Skin epidermis (tissue), 12 donors: ENCODE measurements at regions not wholly inside any gene's neighbourhood (a gene's known extent, or its start where the extent isn't known, plus 50 kb on each side); places are given as distances from the start of the nearest gene placed in this dataset.
"Not testable (repeated sequence)": the region's sequence is repeated elsewhere in the genome, so short reads cannot be mapped to it uniquely, and the experiment has no call there.

Experiments used
- H3K27ac ChIP-seq, 21 experiments: fragments of 200-600 bp; sonication (generic) in 11 of 21; one replicate each; pipeline ENCODE4 v1.5.0; 2020; ENCODE audit warnings: mild to moderate bottlenecking in 3 of 21, inconsistent platforms in 2 of 21, moderate library complexity in 2 of 21
- H3K4me3 ChIP-seq, 7 experiments: fragments of 200-600 bp; sonication (generic) in 2 of 7; one replicate each; pipeline ENCODE4 v1.5.0; 2020; ENCODE audit warnings: inconsistent platforms in 2 of 7, mild to moderate bottlenecking in 2 of 7, moderate library complexity in 1 of 7

- no peak overlapping the region for H3K4me3 ChIP-seq
- H3K27ac ChIP-seq = no peak overlapping the region
Observed at GRCh38 chr1:222204475-222204874, 343.4 kb downstream of the HHIPL2 start.

- Histone ChIP-seq H3K27ac (no peak overlapping the region), H3K4me3 (no peak overlapping the region)
Observed at GRCh38 chr1:222202831-222203230, 345.1 kb downstream of the HHIPL2 start.

- H3K4me3 ChIP-seq = no peak overlapping the region
- no peak overlapping the region for H3K27ac ChIP-seq
Observed at GRCh38 chr1:222196736-222197135, 351.2 kb downstream of the HHIPL2 start.

GRCh38 chr1:222196288-222196687 is 351.6 kb downstream of the HHIPL2 start:
- H3K27ac ChIP-seq = no peak overlapping the region
- no peak overlapping the region for H3K4me3 ChIP-seq

GRCh38 chr1:222195857-222196256 is 352.0 kb downstream of the HHIPL2 start:
- H3K27ac ChIP-seq = no peak overlapping the region
- H3K4me3 ChIP-seq = no peak overlapping the region

GRCh38 chr1:222189218-222189617 is 358.7 kb downstream of the HHIPL2 start:
- no peak overlapping the region for H3K27ac ChIP-seq

GRCh38 chr1:222187566-222188332 is 360.2 kb downstream of the HHIPL2 start:
- Histone ChIP-seq H3K4me3 (no peak overlapping the region), H3K27ac (no peak overlapping the region)

More at GRCh38 chr1:222189218-222189617, 358.7 kb downstream of the HHIPL2 start:
- H3K4me3 ChIP-seq = no peak overlapping the region

- H3K4me3 ChIP-seq = no peak overlapping the region
- H3K27ac ChIP-seq = no peak overlapping the region
Observed at GRCh38 chr1:222182641-222183040, 365.3 kb downstream of the HHIPL2 start.

GRCh38 chr1:222181191-222181590 is 366.7 kb downstream of the HHIPL2 start:
- Histone ChIP-seq H3K27ac (no peak overlapping the region), H3K4me3 (no peak overlapping the region)

- H3K27ac ChIP-seq, H3K4me3 ChIP-seq: not testable (repeated sequence)
Observed at GRCh38 chr1:222177496-222177895, 370.4 kb downstream of the HHIPL2 start.

GRCh38 chr1:222171005-222171404 is 376.9 kb downstream of the HHIPL2 start:
- H3K4me3 ChIP-seq = no peak overlapping the region
- H3K27ac ChIP-seq = no peak overlapping the region

GRCh38 chr1:222168621-222169020 is 379.3 kb downstream of the HHIPL2 start:
- Histone ChIP-seq H3K27ac (peak overlapping the region in 2 of 21 experiments; percentile 1 to 14), H3K4me3 (no peak overlapping the region)

- H3K27ac ChIP-seq = peak overlapping the region in 2 of 21 experiments; percentile 14 to 35
Observed at GRCh38 chr1:222167896-222168295, 380.0 kb downstream of the HHIPL2 start.

GRCh38 chr1:222167111-222167510 is 380.8 kb downstream of the HHIPL2 start:
- H3K27ac ChIP-seq = peak overlapping the region in 3 of 21 experiments; percentile 21 to 44 (median 35)
- H3K4me3 ChIP-seq = no peak overlapping the region

More at GRCh38 chr1:222167896-222168295, 380.0 kb downstream of the HHIPL2 start:
- no peak overlapping the region for H3K4me3 ChIP-seq

GRCh38 chr1:222165629-222166028 is 382.3 kb downstream of the HHIPL2 start:
- H3K27ac ChIP-seq = no peak overlapping the region
- no peak overlapping the region for H3K4me3 ChIP-seq

- no peak overlapping the region for H3K4me3 ChIP-seq
- no peak overlapping the region for H3K27ac ChIP-seq
Observed at GRCh38 chr1:222163895-222164294, 384.0 kb downstream of the HHIPL2 start.

- no peak overlapping the region for H3K27ac ChIP-seq
- no peak overlapping the region for H3K4me3 ChIP-seq
Observed at GRCh38 chr1:222161676-222162075, 386.2 kb downstream of the HHIPL2 start.

GRCh38 chr1:222157612-222158011 is 390.3 kb downstream of the HHIPL2 start:
- no peak overlapping the region for H3K4me3 ChIP-seq
- peak overlapping the region in 1 of 21 experiments; percentile 2 for H3K27ac ChIP-seq

- Histone ChIP-seq H3K4me3 (no peak overlapping the region), H3K27ac (no peak overlapping the region)
Observed at GRCh38 chr1:222140206-222140605, 398.3 kb upstream of the DUSP10 start.

GRCh38 chr1:222138095-222138494 is 396.2 kb upstream of the DUSP10 start:
- no peak overlapping the region for H3K27ac ChIP-seq
- no peak overlapping the region for H3K4me3 ChIP-seq

GRCh38 chr1:222136869-222137268 is 395.0 kb upstream of the DUSP10 start:
- Histone ChIP-seq H3K27ac (no peak overlapping the region), H3K4me3 (no peak overlapping the region)

GRCh38 chr1:222129041-222129440 is 387.2 kb upstream of the DUSP10 start:
- Histone ChIP-seq H3K4me3 (no peak overlapping the region), H3K27ac (no peak overlapping the region)
